Activated CD8-positive, alpha-beta T cell treated with anti-CD3 and anti-CD28 coated beads, Interleukin-2, amount 10 ng/mL, durations not matched to agents 7 days and 5 days (primary cell): ENCODE measurements at regions not wholly inside any gene's neighbourhood (a gene's known extent, or its start where the extent isn't known, plus 50 kb on each side); places are given as distances from the start of the nearest gene placed in this dataset.

Experiments
- ATAC-seq: fragments of 150-1000 bp; cut with Tn5 transposase; one replicate; pipeline ENCODE4 v1.10.0; 2021; ENCODE audit warnings: moderate library complexity
- CTCF ChIA-PET: fragments of 350-600 bp; sonication (Branson Sonifier 250); formaldehyde crosslinking; loops from one replicate; lab custom pipeline; 2021; ENCODE audit warnings: antibody characterized with exemption; lab: Charles Lee
- POLR2A ChIA-PET: fragments of 350-600 bp; sonication (Branson Sonifier 250); formaldehyde crosslinking; loops from one replicate; lab custom pipeline; 2021; ENCODE audit warnings: antibody characterized with exemption; lab: Charles Lee
- DNase-seq: peaks from one replicate; pipeline ENCODE4 v3.0.0-alpha.2; 2020
- H3K27ac Mint-ChIP-seq: one replicate; pipeline ENCODE4 v1.8.0; 2021; ENCODE audit warnings: mild to moderate bottlenecking, mixed read lengths
- H3K27me3 Mint-ChIP-seq: one replicate; pipeline ENCODE4 v1.8.0; 2021; ENCODE audit warnings: low read depth, mixed read lengths
- H3K36me3 Mint-ChIP-seq: one replicate; pipeline ENCODE4 v1.8.0; 2021; ENCODE audit warnings: low read depth, mixed read lengths
- H3K4me1 Mint-ChIP-seq: one replicate; pipeline ENCODE4 v1.8.0; 2021; ENCODE audit warnings: low read depth, mixed read lengths
- H3K4me3 Mint-ChIP-seq: one replicate; pipeline ENCODE4 v1.8.0; 2021; ENCODE audit warnings: mild to moderate bottlenecking, mixed read lengths
- H3K9me3 Mint-ChIP-seq: one replicate; pipeline ENCODE4 v1.8.0; 2022; ENCODE audit warnings: mixed read lengths; ENCODE audit not compliant: insufficient read depth

DNA sequence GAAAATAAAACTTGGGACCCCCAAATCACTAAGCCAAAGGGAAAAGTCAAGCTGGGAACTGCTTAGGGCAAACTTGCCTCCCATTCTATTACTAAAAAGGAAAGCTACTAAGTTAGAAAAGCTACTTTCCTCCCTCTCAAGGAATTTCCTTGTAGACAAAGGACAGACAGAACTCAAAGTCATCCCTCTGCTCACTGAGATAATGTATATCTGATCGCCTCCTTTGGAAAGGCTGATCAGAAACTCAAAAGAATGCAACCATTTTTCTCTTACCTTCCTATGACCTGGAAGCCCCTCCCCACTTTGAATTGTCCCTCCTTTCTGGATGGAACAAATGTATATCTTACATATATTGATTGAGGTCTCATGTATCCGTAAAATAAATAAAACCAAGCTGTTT, 190.5 kb upstream of the DCN start:
- no peak overlapping the region for H3K4me3 Mint-ChIP-seq

DNA sequence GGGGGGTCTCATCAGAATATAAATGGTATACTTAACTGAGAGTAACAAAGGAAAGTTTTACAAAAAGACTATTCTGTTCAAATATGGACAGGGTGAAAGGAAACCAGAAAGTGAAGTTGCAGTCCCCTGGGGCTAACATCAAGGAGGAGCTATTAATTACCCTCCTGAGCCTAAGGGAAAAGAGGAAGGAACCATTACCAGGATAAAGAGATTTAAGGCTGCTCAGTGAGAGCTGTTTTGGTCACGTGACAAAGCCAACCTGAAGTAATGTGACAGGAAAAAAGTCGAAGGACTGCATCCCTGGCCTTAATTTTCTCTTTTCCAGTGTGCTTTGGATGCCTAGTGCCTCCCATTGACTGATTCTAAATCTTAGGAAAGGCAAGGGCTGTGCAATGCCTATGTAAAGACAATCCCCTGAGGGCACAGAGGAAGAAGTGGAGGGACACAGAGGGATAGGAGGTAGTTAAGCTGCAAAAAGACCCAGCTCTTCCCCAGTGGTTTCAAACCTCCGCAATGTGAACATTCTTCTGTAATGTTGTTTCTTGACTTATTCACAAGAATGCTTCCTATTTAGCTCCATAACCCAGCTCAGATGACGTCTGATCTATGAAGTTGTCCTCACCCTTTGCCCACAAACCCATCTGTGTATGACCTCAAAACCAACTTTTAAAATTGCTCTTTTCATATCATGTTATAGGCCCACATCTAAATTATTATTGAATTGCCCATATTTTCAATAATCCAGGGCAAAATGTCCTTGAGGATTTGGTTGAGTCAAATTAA, 187.7 kb upstream of the DCN start:
- no peaks in the 10 kb centered on the region for H3K27me3 Mint-ChIP-seq
- no peak overlapping the region for H3K4me3 Mint-ChIP-seq
- H3K36me3 Mint-ChIP-seq = no peaks in the 10 kb centered on the region
- peaks cover 3% of the 10 kb centered on the region for H3K4me1 Mint-ChIP-seq
- H3K9me3 Mint-ChIP-seq = no peaks in the 10 kb centered on the region
- H3K27ac Mint-ChIP-seq = no peak overlapping the region
- POLR2A ChIA-PET = no interaction called here
- CTCF ChIA-PET = interaction anchor here (3.0 kb wide), 1 partner anchor 11 kb away, joined by 22 read pairs; no protein-coding TSS in a partner anchor
- DNase-seq (no peak), ATAC-seq (no peak)

More for the DNA sequence above, 190.5 kb upstream of the DCN start:
- H3K4me1 Mint-ChIP-seq = peaks cover 3% of the 10 kb centered on the region
- H3K27ac Mint-ChIP-seq = no peak overlapping the region
- ChIA-PET POLR2A (interaction anchor here (0.9 kb wide), 1 partner anchor 761 kb away, joined by 3 read pairs; no protein-coding TSS in a partner anchor), CTCF (interaction anchor here (2.0 kb wide), 1 partner anchor 9 kb away, joined by 10 read pairs; no protein-coding TSS in a partner anchor)
- no peaks in the 10 kb centered on the region for H3K36me3 Mint-ChIP-seq
- H3K27me3 Mint-ChIP-seq = peaks cover 4% of the 10 kb centered on the region
- DNase-seq (no peak), ATAC-seq (no peak)
- H3K9me3 Mint-ChIP-seq = no peaks in the 10 kb centered on the region

DNA sequence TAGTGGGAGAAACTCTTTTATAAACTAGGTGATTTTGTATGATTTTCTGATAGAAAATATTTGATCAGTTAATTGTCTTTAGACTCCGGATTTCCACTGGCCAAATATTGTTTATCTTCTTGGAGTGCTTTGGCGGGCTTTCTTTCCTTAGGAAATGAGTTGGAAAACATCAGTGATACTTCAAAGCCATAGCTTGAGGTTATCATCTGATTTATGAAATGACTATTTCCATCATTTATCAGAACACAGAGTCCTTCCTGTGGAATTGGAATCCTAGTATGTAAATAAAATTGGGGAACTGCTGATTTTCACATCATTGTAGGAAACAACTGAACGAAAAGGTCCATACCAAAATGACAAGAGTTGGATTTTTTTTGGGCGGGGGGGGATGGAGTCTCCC, 186.0 kb upstream of the DCN start:
- peaks cover 3% of the 10 kb centered on the region for H3K4me1 Mint-ChIP-seq
- DNase-seq = no peak
- ChIA-PET POLR2A (no interaction called here), CTCF (no interaction called here)
- no peak overlapping the region for H3K27ac Mint-ChIP-seq
- no peaks in the 10 kb centered on the region for H3K36me3 Mint-ChIP-seq
- ATAC-seq = no peak
- H3K4me3 Mint-ChIP-seq = no peak overlapping the region
- H3K27me3 Mint-ChIP-seq = peaks cover 2% of the 10 kb centered on the region
- H3K9me3 Mint-ChIP-seq = no peaks in the 10 kb centered on the region

DNA sequence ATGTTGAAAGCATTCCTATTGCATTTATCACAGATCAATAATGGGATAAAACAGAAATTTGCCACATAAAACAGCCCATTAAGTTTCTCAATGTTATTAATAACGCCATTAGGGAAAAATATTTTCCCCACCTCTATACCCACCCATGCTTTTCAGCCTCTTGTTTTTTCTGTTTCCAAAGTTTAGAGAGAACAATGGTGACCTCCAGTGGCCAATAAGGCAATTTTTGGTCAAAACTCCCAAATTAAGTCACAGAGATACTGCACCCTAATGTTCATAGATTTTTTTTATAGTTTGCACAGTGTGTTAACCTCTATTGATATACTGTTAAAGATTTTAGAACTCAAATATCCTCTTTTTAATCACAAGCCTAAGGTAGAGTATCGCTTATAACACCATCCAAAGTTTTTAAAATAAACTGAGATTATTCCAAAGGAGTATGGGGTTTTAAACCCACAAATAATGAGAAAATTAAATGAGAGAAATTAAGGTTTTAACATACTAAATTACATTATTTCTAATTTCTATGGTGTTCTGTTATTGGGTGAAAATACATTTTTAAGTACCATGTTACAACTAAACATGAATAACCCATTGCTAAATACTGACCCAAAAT, 184.7 kb upstream of the DCN start:
- no peaks in the 10 kb centered on the region for H3K36me3 Mint-ChIP-seq
- H3K4me1 Mint-ChIP-seq = peaks cover 3% of the 10 kb centered on the region
- no peak overlapping the region for H3K27ac Mint-ChIP-seq
- ChIA-PET CTCF (interaction anchor here (1.6 kb wide), 1 partner anchor 10 kb away, joined by 3 read pairs; no protein-coding TSS in a partner anchor), POLR2A (no interaction called here)
- H3K27me3 Mint-ChIP-seq = peaks cover 2% of the 10 kb centered on the region
- no peak overlapping the region for H3K4me3 Mint-ChIP-seq
- DNase-seq (no peak), ATAC-seq (no peak)
- H3K9me3 Mint-ChIP-seq = no peaks in the 10 kb centered on the region

DNA sequence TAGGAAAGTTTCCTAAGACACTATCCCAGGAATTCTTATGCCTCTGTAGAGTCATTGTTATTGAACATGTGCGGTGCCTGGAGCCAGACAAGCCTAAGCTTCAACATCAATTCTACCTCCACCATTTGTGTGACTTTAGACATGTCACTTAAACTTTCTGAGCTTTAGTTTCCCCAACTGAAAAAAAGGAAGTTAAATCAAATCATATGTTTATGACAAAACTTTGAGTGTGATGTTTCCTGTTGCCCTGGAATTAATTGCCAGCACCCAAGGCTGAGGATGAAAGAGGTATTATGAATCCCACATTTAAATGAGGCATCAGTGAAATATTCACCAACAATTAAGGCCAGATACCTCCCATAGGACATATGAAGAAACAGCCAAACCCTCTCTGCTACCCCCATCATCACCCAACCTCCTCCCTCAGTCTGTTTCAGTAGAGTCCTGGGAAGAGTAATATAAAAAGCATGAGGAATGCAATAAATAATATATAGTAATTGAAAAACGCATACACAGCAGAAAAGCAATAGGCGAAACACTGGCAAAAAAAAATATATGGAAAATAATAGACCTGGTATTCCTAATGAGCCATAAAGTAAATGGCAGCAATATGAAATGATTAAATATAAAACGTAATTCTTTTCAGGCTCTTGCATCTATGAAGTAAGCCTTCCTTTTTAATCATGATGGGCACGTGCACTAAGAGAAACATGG, 182.0 kb upstream of the DCN start:
- Mint-ChIP-seq H3K36me3 (no peaks in the 10 kb centered on the region), H3K4me3 (no peak overlapping the region), H3K27me3 (peaks cover 10% of the 10 kb centered on the region), H3K4me1 (no peaks in the 10 kb centered on the region), H3K27ac (no peak overlapping the region), H3K9me3 (no peaks in the 10 kb centered on the region)
- ChIA-PET CTCF (interaction anchor here (0.9 to 3.0 kb wide), 2 partner anchors 17 to 899 kb away, joined by 3 to 15 read pairs; no protein-coding TSS in a partner anchor), POLR2A (no interaction called here)
- ATAC-seq = no peak
- no peak for DNase-seq

DNA sequence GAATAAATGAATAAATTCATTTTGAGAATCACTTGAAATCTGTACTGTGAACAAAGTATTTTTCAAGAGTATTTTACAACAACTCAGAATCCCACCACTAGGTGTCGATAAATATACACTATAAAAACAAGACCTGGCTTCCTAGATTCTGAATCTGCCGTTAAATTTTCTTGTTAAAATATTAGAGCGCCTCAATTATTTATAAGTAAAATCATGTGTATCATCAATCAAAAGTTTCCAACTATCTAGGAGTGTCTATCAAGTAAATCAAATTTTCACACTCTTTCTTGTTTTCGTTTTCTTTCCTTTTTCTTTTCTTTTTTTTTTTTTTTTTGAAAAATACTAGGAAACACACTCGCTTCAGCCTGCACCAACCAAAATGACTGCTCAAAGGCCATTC, 179.2 kb upstream of the DCN start:
- H3K4me1 Mint-ChIP-seq = no peaks in the 10 kb centered on the region
- POLR2A ChIA-PET = no interaction called here
- peaks cover 10% of the 10 kb centered on the region for H3K27me3 Mint-ChIP-seq
- no peak overlapping the region for H3K4me3 Mint-ChIP-seq
- DNase-seq (no peak), ATAC-seq (no peak)
- CTCF ChIA-PET = interaction anchor here (0.6 to 1.9 kb wide), 3 partner anchors 10 to 589 kb away, joined by 3 to 8 read pairs (median 4); no protein-coding TSS in a partner anchor
- no peaks in the 10 kb centered on the region for H3K9me3 Mint-ChIP-seq
- no peak overlapping the region for H3K27ac Mint-ChIP-seq
- no peaks in the 10 kb centered on the region for H3K36me3 Mint-ChIP-seq

DNA sequence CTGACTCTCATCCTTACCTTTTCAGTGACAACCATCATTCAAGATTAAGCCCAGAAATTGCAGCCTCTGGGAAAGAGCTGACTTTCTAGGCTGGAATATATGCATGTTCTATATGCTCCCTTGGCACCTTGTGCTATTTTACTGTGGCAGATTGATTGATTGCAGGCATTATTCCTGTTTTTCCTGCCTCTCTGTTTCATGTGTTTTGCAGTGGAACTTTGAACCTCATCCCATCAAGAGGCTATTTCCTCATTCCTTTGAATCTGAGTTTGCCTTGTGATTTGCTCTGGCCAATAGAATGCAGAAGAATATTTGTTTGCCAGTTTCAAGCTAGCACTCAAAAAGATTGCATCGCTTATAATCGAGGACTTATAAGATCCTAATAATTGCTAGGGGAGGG, 174.8 kb upstream of the DCN start:
- no peak overlapping the region for H3K4me3 Mint-ChIP-seq
- H3K9me3 Mint-ChIP-seq = no peaks in the 10 kb centered on the region
- no peak for DNase-seq
- no peaks in the 10 kb centered on the region for H3K4me1 Mint-ChIP-seq
- ChIA-PET CTCF (no interaction called here), POLR2A (no interaction called here)
- H3K27ac Mint-ChIP-seq = no peak overlapping the region
- no peaks in the 10 kb centered on the region for H3K36me3 Mint-ChIP-seq
- peaks cover 18% of the 10 kb centered on the region for H3K27me3 Mint-ChIP-seq
- no peak for ATAC-seq

DNA sequence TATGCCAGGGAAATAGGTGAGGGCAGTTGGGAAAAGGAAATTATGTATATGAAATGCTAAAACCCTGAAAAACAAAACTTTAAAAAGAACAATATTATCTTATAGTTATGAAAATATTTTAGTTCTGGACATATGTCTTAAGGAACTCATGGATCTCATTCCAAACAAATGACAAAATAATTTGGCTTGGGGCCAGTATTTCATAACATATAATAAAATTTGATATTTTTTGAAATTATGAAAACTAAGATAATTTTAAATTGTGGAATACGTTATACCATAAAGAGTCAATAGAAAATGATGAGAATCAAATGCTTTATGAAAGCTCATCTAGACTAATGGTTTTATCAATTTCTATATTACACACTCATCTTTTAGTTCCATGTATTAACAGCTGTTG, 173.8 kb upstream of the DCN start:
- no peak for DNase-seq
- POLR2A ChIA-PET = no interaction called here

DNA sequence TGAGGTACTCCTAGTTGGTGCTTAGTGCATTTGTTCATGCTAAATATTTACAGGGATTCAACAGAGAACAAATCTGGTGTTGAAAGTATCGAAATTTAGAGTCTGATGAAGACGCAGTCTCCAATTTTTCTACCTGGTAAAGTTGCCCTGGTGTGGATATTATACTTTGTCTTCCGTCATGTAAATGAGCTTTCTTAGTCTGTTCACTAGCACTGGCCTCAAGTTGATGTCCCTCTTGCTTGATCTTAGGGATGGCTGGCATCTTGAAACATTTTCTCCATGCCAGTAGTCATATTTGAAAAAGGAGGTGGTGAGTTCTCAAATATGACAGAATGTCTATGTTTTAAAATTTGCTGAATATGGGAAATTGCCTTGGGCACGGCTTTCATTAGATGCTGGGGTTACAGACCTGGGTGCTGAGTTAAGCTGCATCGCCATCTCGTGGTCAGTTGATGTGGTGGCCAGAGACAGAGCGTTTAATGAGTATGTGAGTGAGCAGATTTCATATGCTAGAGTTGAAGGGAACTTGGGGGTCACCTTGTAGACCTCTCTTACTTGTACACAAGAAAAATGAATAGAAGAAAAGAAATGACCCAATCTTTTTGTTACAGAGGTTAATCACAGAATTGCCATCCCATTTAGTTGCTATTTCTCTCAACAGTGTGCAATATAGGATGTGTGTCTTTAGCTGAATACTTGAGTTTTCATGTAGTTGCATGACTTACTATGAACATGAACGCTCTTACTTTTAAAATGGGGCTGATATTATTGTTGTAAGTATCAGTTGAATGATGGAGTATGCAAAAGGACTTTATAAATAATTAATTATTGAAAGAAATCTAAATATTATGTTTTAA, 172.8 kb upstream of the DCN start:
- Mint-ChIP-seq H3K27ac (no peak overlapping the region), H3K9me3 (no peaks in the 10 kb centered on the region)
- CTCF ChIA-PET = interaction anchor here (0.5 to 3.1 kb wide), 8 partner anchors 11 to 377 kb away, joined by 3 to 10 read pairs (median 5); no protein-coding TSS in a partner anchor

More for the DNA sequence above, 173.8 kb upstream of the DCN start:
- Mint-ChIP-seq H3K27me3 (peaks cover 19% of the 10 kb centered on the region), H3K36me3 (no peaks in the 10 kb centered on the region), H3K4me3 (no peak overlapping the region), H3K27ac (no peak overlapping the region), H3K4me1 (no peaks in the 10 kb centered on the region), H3K9me3 (no peaks in the 10 kb centered on the region)
- ATAC-seq = no peak
- CTCF ChIA-PET = interaction anchor here (0.6 to 3.1 kb wide), 4 partner anchors 25 to 332 kb away, joined by 3 to 10 read pairs (median 6); no protein-coding TSS in a partner anchor

DNA sequence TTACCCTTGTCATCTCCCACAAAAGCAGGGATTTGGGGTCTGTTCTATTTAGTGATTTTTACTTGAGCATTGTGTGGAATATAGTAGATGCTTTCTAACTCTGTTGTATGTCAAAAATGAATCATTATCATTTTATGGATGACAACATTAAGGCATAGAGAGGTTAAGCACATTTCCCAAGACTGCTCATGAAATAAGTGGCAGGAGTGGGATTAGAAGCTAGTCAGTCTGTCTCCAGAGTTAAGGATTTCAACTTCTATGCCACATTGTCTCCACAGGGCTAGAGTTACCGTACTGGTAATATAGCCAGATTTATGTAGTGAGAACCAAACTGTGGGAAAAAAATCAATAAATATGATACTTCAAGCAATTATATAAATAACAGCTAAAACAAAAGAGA, 170.6 kb upstream of the DCN start:
- ChIA-PET POLR2A (no interaction called here), CTCF (no interaction called here)
- Mint-ChIP-seq H3K4me1 (no peaks in the 10 kb centered on the region), H3K27me3 (peaks cover 14% of the 10 kb centered on the region), H3K27ac (no peak overlapping the region), H3K36me3 (no peaks in the 10 kb centered on the region), H3K9me3 (no peaks in the 10 kb centered on the region), H3K4me3 (no peak overlapping the region)
- ATAC-seq (no peak), DNase-seq (no peak)

More for the DNA sequence above, 172.8 kb upstream of the DCN start:
- Mint-ChIP-seq H3K4me3 (no peak overlapping the region), H3K27me3 (peaks cover 14% of the 10 kb centered on the region), H3K4me1 (no peaks in the 10 kb centered on the region), H3K36me3 (no peaks in the 10 kb centered on the region)
- POLR2A ChIA-PET = no interaction called here
- ATAC-seq = peak; percentile 85
- peak; percentile 61 for DNase-seq

DNA sequence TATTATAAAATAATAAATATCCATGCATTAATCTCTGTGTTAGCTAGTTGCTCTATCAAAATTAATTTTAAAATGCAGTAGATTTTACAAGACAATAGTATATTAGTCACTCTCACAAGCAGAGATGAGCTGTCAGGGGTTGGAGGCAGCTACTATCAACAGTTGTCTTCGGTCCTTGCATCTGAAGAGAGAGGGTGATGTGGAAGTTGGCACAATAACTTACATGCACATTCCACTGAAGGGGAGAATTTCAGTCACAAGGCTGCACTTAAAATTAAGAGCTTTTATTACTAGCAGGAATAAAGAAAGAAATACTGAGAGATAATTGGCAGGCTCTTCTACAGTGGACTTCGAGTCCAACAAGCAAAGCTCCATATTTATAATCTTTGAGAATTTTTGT, 166.9 kb upstream of the DCN start:
- ChIA-PET CTCF (interaction anchor here (0.7 kb wide), 1 partner anchor 33 kb away, joined by 3 read pairs; no protein-coding TSS in a partner anchor), POLR2A (no interaction called here)
- DNase-seq = no peak
- H3K27ac Mint-ChIP-seq = no peak overlapping the region
- no peaks in the 10 kb centered on the region for H3K36me3 Mint-ChIP-seq
- no peaks in the 10 kb centered on the region for H3K4me1 Mint-ChIP-seq
- H3K4me3 Mint-ChIP-seq = no peak overlapping the region
- no peaks in the 10 kb centered on the region for H3K9me3 Mint-ChIP-seq
- peaks cover 18% of the 10 kb centered on the region for H3K27me3 Mint-ChIP-seq
- ATAC-seq = no peak
